H1 (cell line): ENCODE measurements at regions not wholly inside any gene's neighbourhood (a gene's known extent, or its start where the extent isn't known, plus 50 kb on each side); places are given as distances from the start of the nearest gene placed in this dataset.

Experiments
- BRCA1 ChIP-seq: IDR thresholded peaks from 2 replicates; pipeline ENCODE4 v1.6.1; 2012; ENCODE audit warnings: low read depth, low read length, improper control_type of control experiment
- CBX5 ChIP-seq: fragments of 300-800, 300-1000 bp; sonication (generic); IDR thresholded peaks from 2 replicates; pipeline ENCODE4 v1.7.1; 2016; ENCODE audit warnings: antibody characterized with exemption, low read length, low read depth
- CHD1 ChIP-seq: IDR thresholded peaks from 2 replicates; pipeline ENCODE4 v1.6.1; 2012; ENCODE audit warnings: low read depth, low read length, improper control_type of control experiment
- EP300 ChIP-seq, 2 experiments: IDR thresholded peaks; 1 replicate in 1 of 2; 2 replicates in 1 of 2; pipeline ENCODE4 v1.6.1; 2011 to 2012; ENCODE audit warnings: low read depth in 2 of 2, low read length in 2 of 2, mild to moderate bottlenecking in 2 of 2, borderline replicate concordance in 1 of 2, inconsistent platforms in 1 of 2, moderate library complexity in 1 of 2
- RAD21 ChIP-seq, 2 experiments: IDR thresholded peaks in 1 of 2; conservative IDR thresholded peaks in 1 of 2; 2 replicates each; pipeline ENCODE4 v1.6.1; 2011; ENCODE audit warnings: low read depth in 2 of 2, low read length in 2 of 2, improper control_type of control experiment in 1 of 2, inconsistent platforms in 1 of 2, mild to moderate bottlenecking in 1 of 2, moderate library complexity in 1 of 2
- RNF2 ChIP-seq: fragments of 200-900, 300-1000 bp; sonication (generic); IDR thresholded peaks from 2 replicates; pipeline ENCODE4 v1.7.1; 2016; ENCODE audit warnings: borderline replicate concordance, low read depth, mild to moderate bottlenecking, antibody characterized with exemption, low read length; ENCODE audit not compliant: poor library complexity, severe bottlenecking; ENCODE audit errors: missing control alignments
- SRF ChIP-seq: IDR thresholded peaks from 2 replicates; pipeline ENCODE4 v1.6.1; 2011; ENCODE audit warnings: mild to moderate bottlenecking, low read depth, low read length, moderate library complexity
- TF ChIP-seq, protein P1 (sequence below): IDR thresholded peaks from 2 replicates; pipeline ENCODE4 v1.6.1; 2011; ENCODE audit warnings: low read depth, mild to moderate bottlenecking, low read length; ENCODE audit not compliant: insufficient read depth

DNA sequence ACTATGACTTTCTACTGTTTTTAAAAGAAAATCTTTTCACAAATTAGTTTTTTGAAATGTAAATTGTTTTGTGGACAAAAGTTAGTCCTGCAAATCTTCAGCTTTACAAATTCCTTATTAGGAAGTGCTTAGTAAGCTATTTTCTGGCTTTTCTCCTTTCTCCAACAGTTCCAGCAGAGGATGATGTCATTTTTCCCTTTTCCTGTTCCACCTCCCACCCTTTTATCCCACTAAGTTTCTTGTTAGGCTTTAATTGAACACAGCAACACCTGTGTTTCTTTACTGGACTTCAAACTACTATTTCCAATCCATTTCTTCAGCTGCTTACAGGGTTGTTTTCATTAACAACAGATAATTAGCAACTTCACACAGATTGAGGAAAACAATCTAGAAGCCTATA, 389.2 kb downstream of the NDFIP2 start (continued):
- TF ChIP-seq, protein P1, sequence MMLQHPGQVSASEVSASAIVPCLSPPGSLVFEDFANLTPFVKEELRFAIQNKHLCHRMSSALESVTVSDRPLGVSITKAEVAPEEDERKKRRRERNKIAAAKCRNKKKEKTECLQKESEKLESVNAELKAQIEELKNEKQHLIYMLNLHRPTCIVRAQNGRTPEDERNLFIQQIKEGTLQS = no peak
- TF ChIP-seq BRCA1 (no peak), SRF (peak; percentile 6; the same call in 1 of the 2 replicates), CBX5 (no peak), RNF2 (no peak), EP300 (IDR thresholded peaks at IDR 0.05; ENCODE audit: borderline replicate concordance in 1 of 2, low read depth in 2 of 2, low read length in 2 of 2) (no peak), RAD21 (IDR thresholded peaks at IDR 0.05 in 1 of 2, conservative IDR thresholded peaks at IDR 0.05 in 1 of 2; ENCODE audit: low read depth in 2 of 2, low read length in 2 of 2) (no peak), CHD1 (no peak)
